ENCODE measurements at regions not wholly inside any gene's neighbourhood (a gene's known extent, or its start where the extent isn't known, plus 50 kb on each side); places are given as distances from the start of the nearest gene placed in this dataset.
"Not testable (repeated sequence)": the region's sequence is repeated elsewhere in the genome, so short reads cannot be mapped to it uniquely, and the experiment has no call there.

DNA sequence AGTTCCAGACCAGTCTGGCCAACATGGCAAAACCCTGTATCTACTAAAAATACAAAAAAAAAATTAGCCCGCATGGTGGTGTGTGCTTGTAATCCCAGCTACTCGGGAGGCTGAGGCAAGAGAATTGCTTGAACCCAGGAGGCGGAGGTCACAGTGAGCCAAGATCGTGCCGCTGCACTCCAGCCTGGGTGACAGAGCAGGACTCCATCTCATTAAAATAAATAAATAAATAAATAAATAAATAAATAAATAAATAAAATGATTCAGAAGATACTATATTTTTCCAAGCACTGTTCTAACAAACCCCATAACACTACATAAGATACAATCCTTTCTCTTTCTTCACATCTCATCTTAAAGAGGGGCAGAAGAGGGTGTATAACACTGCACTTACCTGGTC is 100.9 kb upstream of the SESTD1 start:
- TF ChIP-seq CTCF, POLR2A (IDR thresholded peaks at IDR 0.05): not testable (repeated sequence)
